ENCODE measurements at regions not wholly inside any gene's neighbourhood (a gene's known extent, or its start where the extent isn't known, plus 50 kb on each side); places are given as distances from the start of the nearest gene placed in this dataset.

- no peak for TF ChIP-seq ZNF701 (tag by site-specific recombination; IDR thresholded peaks at IDR 0.05)
- TF ChIP-seq ATF2 (tag by site-specific recombination; IDR thresholded peaks at IDR 0.05; ENCODE audit: low read depth): no peak
- no peak for TF ChIP-seq ZNF777 (tag by site-specific recombination; IDR thresholded peaks at IDR 0.05; ENCODE audit: borderline replicate concordance)
- TF ChIP-seq SP7 (tag by site-specific recombination; IDR thresholded peaks at IDR 0.05): no peak
- no peak for TF ChIP-seq HOXD13 (CRISPR knock-in tag; IDR thresholded peaks at IDR 0.05; ENCODE audit: borderline replicate concordance)
Observed at GRCh38 chr21:17964716-17965115, 145.6 kb upstream of the C21orf91 start.
